OCI-LY7 (cell line): ENCODE measurements at regions not wholly inside any gene's neighbourhood (a gene's known extent, or its start where the extent isn't known, plus 50 kb on each side); places are given as distances from the start of the nearest gene placed in this dataset.

Experiments used
- BruUV-seq: library from RNA; stranded (reverse); fragments of 400-500 nt; replicated peaks from 2 replicates; lab custom pipeline; 2021; lab: Mats Ljungman, UMichigan
- CTCF ChIA-PET: fragments of 300-600 bp; sonication (Branson Sonifier 250); formaldehyde crosslinking; loops from one replicate; lab custom pipeline; 2022; ENCODE audit warnings: antibody characterized with exemption; ENCODE audit not compliant: unreplicated experiment; lab: Charles Lee
- POLR2A ChIA-PET: fragments of 300-600 bp; sonication (Branson Sonifier 250); formaldehyde crosslinking; loops from one replicate; lab custom pipeline; 2022; ENCODE audit warnings: antibody characterized with exemption; lab: Charles Lee
- DNase-seq: peaks from one replicate; pipeline ENCODE4 v3.0.0-alpha.2; 2015; ENCODE audit warnings: low spot score
- H2AFZ ChIP-seq: fragments of 200-600 bp; sonication (generic), shearing (Covaris generic); 2 replicates; pipeline ENCODE4 v1.6.1; 2014; ENCODE audit warnings: mild to moderate bottlenecking, antibody characterized with exemption, low read length, moderate library complexity
- H3K27ac ChIP-seq: fragments of 200-600 bp; sonication (generic); 2 replicates; pipeline ENCODE4 v1.5.1; 2014; ENCODE audit warnings: mixed run types, low read depth, mild to moderate bottlenecking, moderate library complexity, low read length, inconsistent platforms; ENCODE audit not compliant: poor library complexity, severe bottlenecking
- H3K36me3 ChIP-seq: fragments of 200-600 bp; sonication (generic); 2 replicates; pipeline ENCODE4 v1.6.1; 2014; ENCODE audit warnings: mild to moderate bottlenecking, antibody characterized with exemption, low read length, moderate library complexity, mixed read lengths; ENCODE audit not compliant: insufficient read depth
- H3K4me1 ChIP-seq: fragments of 200-600 bp; sonication (generic); 2 replicates; pipeline ENCODE4 v1.5.1; 2014; ENCODE audit warnings: mild to moderate bottlenecking, low read length; ENCODE audit not compliant: insufficient read depth, poor library complexity, severe bottlenecking
- H3K4me2 ChIP-seq: fragments of 200-600 bp; sonication (generic); 2 replicates; pipeline ENCODE4 v1.6.1; 2014; ENCODE audit warnings: mild to moderate bottlenecking, low read length
- H3K4me3 ChIP-seq: fragments of 200-600 bp; sonication (generic); 2 replicates; pipeline ENCODE4 v1.5.1; 2014; ENCODE audit warnings: mild to moderate bottlenecking, low read depth, low read length; ENCODE audit not compliant: poor library complexity, severe bottlenecking
- H3K79me2 ChIP-seq: fragments of 200-600 bp; sonication (generic); 2 replicates; pipeline ENCODE4 v1.6.1; 2016; ENCODE audit warnings: low read depth, mild to moderate bottlenecking, low read length, moderate library complexity, mixed read lengths; ENCODE audit not compliant: insufficient read depth
- H3K9me2 ChIP-seq: fragments of 200-600 bp; sonication (generic); 2 replicates; pipeline ENCODE4 v1.6.1; 2016; ENCODE audit warnings: mild to moderate bottlenecking, low read length, mixed read lengths; ENCODE audit not compliant: insufficient read depth
- H3K9me3 ChIP-seq: fragments of 200-600 bp; sonication (generic); 2 replicates; pipeline ENCODE4 v1.6.1; 2014; ENCODE audit warnings: mild to moderate bottlenecking, mixed run types, low read length, mixed read lengths
- H4K20me1 ChIP-seq: fragments of 200-600 bp; sonication (generic); 2 replicates; pipeline ENCODE4 v1.6.1; 2014; ENCODE audit warnings: mild to moderate bottlenecking, antibody characterized with exemption, low read length, moderate library complexity, mixed read lengths; ENCODE audit not compliant: insufficient read depth
- CTCF ChIP-seq: fragments of 200-600 bp; sonication (generic); conservative IDR thresholded peaks from 2 replicates; pipeline ENCODE4 v1.5.1; 2014; ENCODE audit warnings: mild to moderate bottlenecking, antibody characterized with exemption, low read length, moderate library complexity, mixed read lengths
- EZH2phosphoT487 ChIP-seq: fragments of 200-600 bp; sonication (generic); IDR thresholded peaks from 2 replicates; pipeline ENCODE4 v1.6.1; 2018; ENCODE audit warnings: low read depth, borderline replicate concordance, mild to moderate bottlenecking, mixed run types, antibody characterized with exemption, low read length, moderate library complexity, mixed read lengths
- intact Hi-C: fragments of 100-400 bp; cut with micrococcal nuclease; formaldehyde crosslinking; loops from one replicate; pipeline ENCODE4 v1.10.0; 2022; ENCODE audit not compliant: unreplicated experiment

- H2AFZ ChIP-seq: no peak overlapping the region
- no peak overlapping the region for H3K27ac ChIP-seq
- H3K79me2 ChIP-seq: no peaks in the 10 kb centered on the region
- no TSS peak for BruUV-seq
- H3K36me3 ChIP-seq: no peaks in the 10 kb centered on the region
- intact Hi-C loops: no loop called here
- no peaks in the 10 kb centered on the region for H3K9me3 ChIP-seq
- no peaks in the 10 kb centered on the region for H4K20me1 ChIP-seq
- POLR2A ChIA-PET: no interaction called here
- H3K4me1 ChIP-seq: no peaks in the 10 kb centered on the region
- CTCF ChIA-PET: no interaction called here
- H3K4me2 ChIP-seq: no peak overlapping the region
- TF ChIP-seq EZH2phosphoT487 (no peak), CTCF (no peak)
- no peak overlapping the region for H3K4me3 ChIP-seq
- no peaks in the 10 kb centered on the region for H3K9me2 ChIP-seq
- no peak for DNase-seq
Observed at GRCh38 chr2:19078709-19079108, 279.7 kb downstream of the OSR1 start.

DNA sequence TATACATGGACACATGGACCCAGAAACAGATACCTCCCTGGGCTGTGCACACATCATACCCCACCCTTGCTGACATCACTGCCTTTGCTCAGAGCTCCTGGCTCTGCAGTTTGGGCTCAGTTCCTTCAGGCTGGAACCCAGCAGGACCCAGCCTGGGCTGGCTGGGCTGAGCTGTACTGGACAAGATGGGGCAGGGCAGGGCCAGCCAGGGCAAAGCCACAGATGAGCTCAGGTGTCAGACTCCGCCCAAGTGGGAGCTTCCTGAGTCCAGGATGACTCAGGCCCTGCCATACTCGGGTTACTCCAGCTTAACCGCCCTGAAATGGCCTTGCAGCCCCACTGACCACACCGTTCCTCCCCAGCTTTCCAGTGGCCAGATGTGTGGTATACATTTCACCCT, 284.9 kb downstream of the OSR1 start:
- TF ChIP-seq CTCF (no peak), EZH2phosphoT487 (no peak)
- Histone ChIP-seq H3K4me3 (no peak overlapping the region), H2AFZ (no peak overlapping the region), H3K4me1 (no peaks in the 10 kb centered on the region), H3K36me3 (no peaks in the 10 kb centered on the region), H3K4me2 (no peak overlapping the region), H3K9me2 (no peaks in the 10 kb centered on the region), H4K20me1 (no peaks in the 10 kb centered on the region), H3K79me2 (no peaks in the 10 kb centered on the region), H3K9me3 (no peaks in the 10 kb centered on the region), H3K27ac (no peak overlapping the region)
- intact Hi-C loops: no loop called here
- BruUV-seq: no TSS peak
- ChIA-PET CTCF (interaction anchor here (0.6 kb wide), 1 partner anchor 325 kb away, joined by 3 read pairs; no protein-coding TSS in a partner anchor), POLR2A (interaction anchor here (1.0 kb wide), 1 partner anchor 228 kb away, joined by 3 read pairs; no protein-coding TSS in a partner anchor)
- no peak for DNase-seq

DNA sequence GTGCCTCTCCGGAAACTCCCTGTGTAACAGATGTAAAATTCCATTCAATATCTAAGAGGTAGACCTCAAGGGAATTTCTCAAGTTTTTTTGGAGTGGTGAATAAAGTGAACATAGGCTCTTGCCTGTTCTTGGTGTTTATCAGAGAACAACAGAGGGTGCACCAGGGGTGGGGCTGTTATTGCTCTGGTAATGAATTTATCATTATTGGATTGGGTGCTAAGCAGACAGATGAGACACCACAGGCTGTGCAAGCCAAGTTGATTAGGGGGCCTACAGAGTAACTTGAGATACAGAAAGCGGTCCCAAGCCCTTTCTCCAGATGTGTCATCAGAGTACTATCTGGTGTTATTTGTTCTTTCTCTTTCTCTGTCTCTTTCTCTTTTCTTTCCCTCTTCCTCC, 286.3 kb downstream of the OSR1 start:
- no peak for DNase-seq
- H3K4me2 ChIP-seq: no peak overlapping the region
- no TSS peak for BruUV-seq
- ChIA-PET CTCF (no interaction called here), POLR2A (no interaction called here)
- no peak overlapping the region for H2AFZ ChIP-seq
- intact Hi-C loops: no loop called here
- no peak overlapping the region for H3K4me3 ChIP-seq
- H3K79me2 ChIP-seq: no peaks in the 10 kb centered on the region
- no peaks in the 10 kb centered on the region for H3K36me3 ChIP-seq
- no peaks in the 10 kb centered on the region for H4K20me1 ChIP-seq
- H3K27ac ChIP-seq: no peak overlapping the region
- no peak for TF ChIP-seq EZH2phosphoT487
- no peak for TF ChIP-seq CTCF
- H3K4me1 ChIP-seq: no peaks in the 10 kb centered on the region
- H3K9me3 ChIP-seq: no peaks in the 10 kb centered on the region
- no peaks in the 10 kb centered on the region for H3K9me2 ChIP-seq
